HG02623 (cell line): ENCODE measurements at regions not wholly inside any gene's neighbourhood (a gene's known extent, or its start where the extent isn't known, plus 50 kb on each side); places are given as distances from the start of the nearest gene placed in this dataset.

ENCODE experiments used
- ATAC-seq: cut with Tn5 transposase; IDR thresholded peaks from one replicate; pipeline ENCODE4 v1.9.1; 2021; ENCODE audit warnings: moderate library complexity; ENCODE audit not compliant: unreplicated experiment

DNA sequence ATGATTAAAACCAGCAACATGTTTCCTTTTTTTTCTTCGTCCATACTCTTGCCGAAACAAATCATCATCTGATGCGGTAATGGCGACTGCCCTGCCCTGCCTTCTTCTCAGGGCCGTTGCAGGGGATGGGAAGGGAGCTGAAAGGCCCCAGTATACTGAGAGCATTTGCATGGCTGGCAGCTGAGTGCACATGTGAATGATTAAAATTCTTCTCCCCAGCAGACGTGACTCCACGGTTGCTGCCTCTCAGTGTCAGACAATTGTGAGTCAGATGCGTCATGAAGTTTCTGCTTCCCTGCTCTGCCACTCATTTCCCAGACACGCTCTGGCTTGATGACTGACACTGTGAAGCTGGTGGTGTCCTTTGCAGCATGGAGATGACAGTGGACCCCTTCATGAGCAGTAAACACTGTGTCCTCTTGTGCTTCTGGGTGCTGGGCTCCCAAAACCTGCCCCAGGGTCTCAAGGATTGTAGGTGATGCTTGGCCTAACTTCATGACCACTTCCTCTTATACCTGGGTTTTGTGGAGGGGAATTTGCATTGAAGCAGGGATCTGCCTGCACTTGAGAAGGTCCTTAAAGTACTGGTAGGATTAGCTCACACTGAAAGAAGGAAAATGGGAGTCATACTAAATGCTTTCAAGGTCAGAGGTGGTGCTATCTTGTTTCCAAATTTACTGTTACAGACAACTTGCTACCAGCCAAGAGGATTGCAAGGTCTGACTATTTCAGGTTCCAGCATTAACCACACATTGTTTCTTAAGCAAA is 222.5 kb upstream of the COPS8 start:
- peak; percentile 48 for ATAC-seq

GRCh38 chr2:236863729-236864126 is 222.0 kb upstream of the COPS8 start:
- ATAC-seq, result no peak

- ATAC-seq, result no peak
These were observed 220.6 kb upstream of the COPS8 start for GRCh38 chr2:236865052-236865451.

- ATAC-seq, result no peak
These were observed 218.9 kb upstream of the COPS8 start for GRCh38 chr2:236866542-236867340.

GRCh38 chr2:236867441-236868260 is 218.0 kb upstream of the COPS8 start:
- ATAC-seq, result no peak

- no peak for ATAC-seq
These were observed 215.3 kb upstream of the COPS8 start for GRCh38 chr2:236870370-236870769.

DNA sequence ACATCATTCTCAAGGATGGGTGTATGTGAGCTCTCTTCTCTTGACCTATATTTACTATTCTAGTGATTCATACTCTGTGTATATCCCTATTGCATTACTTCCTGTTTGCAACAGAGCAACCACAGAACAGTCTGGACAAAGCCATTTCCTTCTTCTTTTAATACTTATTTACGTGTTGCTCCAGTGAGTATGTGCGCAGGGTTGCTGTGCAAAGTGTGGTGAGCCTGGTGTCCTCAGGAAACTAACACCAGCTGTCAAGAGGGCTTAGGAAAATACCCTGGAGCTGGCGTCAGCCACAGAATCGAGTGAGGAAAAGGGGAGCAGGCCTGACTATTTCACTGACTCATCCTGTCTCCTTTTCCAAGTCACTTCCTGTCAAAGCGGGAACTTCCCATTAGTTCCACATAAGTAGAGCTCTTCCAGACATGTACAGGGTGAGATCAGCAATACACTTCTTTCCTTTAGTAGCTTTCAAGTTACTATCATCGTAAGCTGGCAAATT is 214.1 kb upstream of the COPS8 start:
- no peak for ATAC-seq

DNA sequence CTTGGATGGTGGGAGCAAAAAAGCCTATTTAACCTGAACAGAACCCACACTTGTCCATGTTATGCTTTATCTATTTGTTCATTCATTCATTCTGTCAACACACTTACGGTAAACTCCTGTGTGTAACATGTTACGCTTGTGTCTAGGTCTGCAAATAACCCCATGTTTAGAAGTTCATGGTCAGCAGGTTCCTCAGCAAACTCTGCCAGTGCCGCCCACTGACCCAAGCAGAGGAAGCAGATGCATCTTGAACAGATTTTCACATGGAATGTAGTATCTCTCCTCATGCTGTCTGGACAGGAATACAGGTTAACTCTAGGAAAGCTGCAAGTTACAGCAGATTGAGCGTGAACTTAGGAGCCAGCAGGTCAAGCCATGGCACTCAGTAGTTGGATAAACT is 213.7 kb upstream of the COPS8 start:
- ATAC-seq, result no peak

- ATAC-seq, result no peak
These were observed 212.7 kb upstream of the COPS8 start for GRCh38 chr2:236872981-236873380.

- no peak for ATAC-seq
These were observed 212.1 kb upstream of the COPS8 start for GRCh38 chr2:236873636-236874035.

DNA sequence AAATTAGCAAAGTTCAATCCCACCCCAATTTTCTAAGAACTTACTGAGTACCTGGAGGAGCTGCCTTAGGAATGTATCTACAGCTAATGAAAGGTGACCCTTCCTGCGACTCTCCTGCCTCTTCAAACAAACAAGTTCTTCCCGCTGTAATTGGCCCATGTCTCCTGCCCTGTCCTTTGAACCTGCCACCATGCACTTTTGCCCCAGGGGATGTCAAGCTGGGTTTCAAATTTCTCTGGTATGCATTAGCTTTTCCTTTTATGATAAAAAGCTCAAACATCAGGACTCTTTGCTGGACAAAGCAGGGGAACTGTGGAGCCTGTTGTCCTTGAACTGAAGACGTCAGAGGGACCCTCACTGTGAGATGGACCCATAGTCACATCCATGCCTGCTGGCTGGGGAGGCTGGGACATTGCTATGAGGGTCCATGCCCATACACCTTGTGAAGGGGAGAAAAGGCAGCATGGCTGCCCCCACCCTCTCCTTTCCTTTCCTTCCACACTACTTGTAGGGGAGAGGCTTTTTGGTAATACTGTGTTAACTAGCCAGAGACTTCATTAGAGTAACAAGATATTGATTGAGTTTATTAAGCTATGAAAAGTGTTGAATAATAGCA is 210.7 kb upstream of the COPS8 start:
- no peak for ATAC-seq

DNA sequence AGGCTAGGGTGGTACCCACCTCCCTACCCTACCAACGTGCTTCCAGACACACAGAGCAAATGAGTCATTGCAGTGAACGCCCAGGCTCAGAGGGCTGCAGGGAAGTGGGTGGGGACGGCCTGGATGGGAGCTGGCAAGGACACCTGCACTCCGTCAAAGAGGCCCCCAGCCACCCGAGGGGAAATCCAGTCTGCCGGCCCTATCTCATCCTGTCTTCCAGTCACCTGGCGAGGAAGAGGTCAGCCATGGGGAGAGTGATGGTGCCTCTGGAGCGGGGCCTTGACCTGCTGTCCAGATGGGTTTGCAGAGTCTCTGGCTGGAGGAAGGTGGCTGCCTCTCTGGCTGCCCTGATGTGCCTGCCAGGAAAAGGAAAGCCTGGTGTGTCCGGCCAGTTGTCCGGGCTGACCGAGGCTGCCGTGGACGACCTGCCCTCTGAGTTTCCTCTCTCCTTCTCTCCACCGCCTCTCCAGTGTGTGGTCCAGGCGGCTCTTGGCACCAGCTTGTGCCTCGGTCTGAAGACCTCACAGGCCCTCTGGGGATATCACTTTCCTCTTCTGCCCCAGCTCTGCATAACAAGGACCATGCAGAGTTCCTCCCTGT is 209.7 kb upstream of the COPS8 start:
- ATAC-seq, result no peak

DNA sequence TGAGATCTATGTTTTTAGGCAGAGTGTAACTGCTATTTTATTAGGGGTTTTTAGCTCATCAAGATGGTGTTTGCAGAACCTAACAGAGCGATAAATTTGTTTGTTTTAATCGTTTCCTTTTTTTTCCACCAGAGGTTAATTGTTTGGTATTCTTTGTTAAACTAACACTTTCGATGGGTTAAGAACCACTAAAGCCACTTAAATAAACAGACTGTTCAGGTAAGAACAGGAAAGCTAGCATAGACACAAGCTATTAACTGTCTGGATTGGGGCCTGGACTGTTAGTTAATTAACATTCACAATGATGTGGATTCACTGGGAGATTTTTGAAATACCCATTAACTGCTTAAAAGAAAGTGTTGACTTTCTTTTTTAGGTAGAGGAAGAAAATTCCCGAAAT is 209.0 kb upstream of the COPS8 start:
- no peak for ATAC-seq

DNA sequence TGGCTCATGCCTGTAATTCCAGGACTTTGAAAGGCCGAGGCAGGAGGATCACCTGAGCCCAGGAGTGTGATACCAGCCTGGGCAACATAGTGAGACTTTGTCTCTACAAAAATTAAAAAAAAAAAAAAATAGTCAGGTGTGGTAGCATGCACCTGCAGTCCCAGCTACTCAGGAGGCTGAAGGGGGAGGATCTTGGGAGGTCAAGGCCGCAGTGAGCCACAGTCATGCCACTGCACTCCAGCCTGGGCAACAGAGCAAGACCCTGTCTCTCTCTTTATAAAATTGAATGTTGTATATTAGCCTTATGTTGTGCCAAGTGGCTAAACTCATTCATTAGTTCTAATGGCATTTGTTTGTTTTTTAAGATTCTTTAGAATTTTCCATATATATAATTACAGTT is 207.7 kb upstream of the COPS8 start:
- ATAC-seq, result no peak

- ATAC-seq, result no peak
These were observed 206.2 kb upstream of the COPS8 start for GRCh38 chr2:236879416-236879963.

- ATAC-seq, result no peak
These were observed 203.6 kb upstream of the COPS8 start for GRCh38 chr2:236882074-236882473.

DNA sequence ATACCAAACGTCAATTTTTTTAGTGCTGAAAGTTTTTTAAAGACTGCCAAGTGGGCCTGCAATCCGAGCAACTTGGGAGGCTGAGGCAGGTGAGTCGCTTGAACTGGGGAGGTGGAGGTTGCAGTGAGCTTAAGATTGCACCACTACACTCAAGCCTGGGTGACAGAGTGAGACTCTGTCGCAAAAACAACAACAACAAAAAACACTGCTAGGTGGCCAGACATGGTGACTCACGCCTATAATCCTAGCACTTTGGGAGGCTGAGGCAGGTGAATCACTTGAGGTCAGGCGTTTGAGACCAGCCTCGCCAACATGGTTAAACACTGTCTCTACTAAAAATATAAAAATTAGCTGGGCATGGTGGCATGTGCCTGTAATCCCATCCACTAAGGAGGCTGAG is 202.8 kb upstream of the COPS8 start:
- ATAC-seq, result no peak

DNA sequence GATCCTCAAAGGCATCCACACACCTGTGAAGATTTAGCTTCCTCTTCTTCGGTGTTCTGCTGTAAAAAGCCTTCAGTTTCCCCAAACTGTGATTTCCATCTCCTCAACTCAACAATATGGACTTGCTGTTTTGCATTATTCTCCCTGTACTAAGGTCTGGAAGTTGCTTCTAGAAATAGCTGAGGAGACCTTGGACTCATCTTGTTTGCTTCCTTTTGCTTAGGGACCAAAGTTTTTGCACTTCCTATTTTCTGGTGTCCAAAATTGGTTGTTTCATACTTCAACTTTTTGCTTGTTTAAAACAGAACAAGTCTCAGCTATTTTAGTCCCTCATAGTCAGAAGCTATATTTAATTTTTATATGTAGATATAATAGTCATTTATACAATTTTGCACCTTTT is 201.9 kb upstream of the COPS8 start:
- ATAC-seq, result no peak

DNA sequence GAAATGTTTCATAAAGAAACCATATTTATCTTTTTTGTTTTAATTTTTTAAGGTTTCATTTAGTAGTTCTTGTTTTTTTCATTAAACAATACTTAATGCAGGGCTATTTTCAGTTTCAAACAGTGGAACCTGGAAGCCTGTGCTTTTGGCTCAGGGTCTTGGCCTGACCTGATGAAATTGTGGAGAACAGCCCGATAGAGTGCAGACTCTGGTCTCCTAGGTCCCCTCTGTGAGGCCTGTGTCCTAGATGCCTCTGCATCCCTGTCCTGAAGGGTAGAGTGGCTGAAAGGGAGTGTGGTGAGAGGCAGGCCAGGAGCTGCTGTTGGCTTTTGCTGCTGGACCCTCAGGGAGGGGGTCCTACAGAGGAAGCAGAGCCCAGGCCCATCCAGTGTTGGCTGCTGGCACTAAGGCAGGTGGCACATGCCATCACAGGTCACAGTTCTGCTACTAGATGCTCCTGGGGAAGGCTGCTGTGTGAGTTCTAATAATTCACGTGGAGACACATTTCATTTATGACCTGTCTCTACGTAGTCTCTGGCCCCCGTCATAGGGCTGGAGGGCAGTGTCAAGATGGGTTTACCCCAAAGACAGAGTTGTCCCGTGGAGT is 201.0 kb upstream of the COPS8 start:
- ATAC-seq, result no peak

- no peak for ATAC-seq
These were observed 199.2 kb upstream of the COPS8 start for GRCh38 chr2:236886456-236886855.
